ENCODE measurements at regions not wholly inside any gene's neighbourhood (a gene's known extent, or its start where the extent isn't known, plus 50 kb on each side); places are given as distances from the start of the nearest gene placed in this dataset.
"Not testable (repeated sequence)": the region's sequence is repeated elsewhere in the genome, so short reads cannot be mapped to it uniquely, and the experiment has no call there.

DNA sequence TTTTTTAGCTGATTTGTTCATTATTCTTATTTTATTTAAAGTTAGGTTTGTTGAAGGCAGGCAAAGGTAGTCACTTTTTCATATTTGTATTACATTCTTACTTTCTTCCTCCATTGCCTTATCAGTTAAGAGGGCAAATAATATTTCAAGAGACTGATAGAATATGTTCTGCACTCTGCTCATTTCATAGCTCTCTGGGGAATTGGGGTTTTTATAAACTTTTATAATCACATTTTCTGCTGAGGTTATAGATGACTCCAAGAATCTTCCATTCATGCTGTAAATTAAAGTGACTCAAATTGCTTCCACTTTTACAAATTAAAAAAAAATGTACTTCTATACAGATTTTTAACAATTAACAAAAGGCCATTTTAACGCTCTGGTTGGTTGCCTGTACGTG, 142.9 kb upstream of the PLGLB2 start:
- H3K36me3 ChIP-seq (replicated peaks in 1 of 2; ENCODE audit: control extremely low read depth in 1 of 2, control insufficient read depth in 1 of 2, extremely low read depth in 1 of 2, insufficient read depth in 2 of 2, low read length in 1 of 2); DNase-seq; H2AFZ ChIP-seq (ENCODE audit: insufficient read depth, low read depth, low read length, poor library complexity, severe bottlenecking); H3K9me3 ChIP-seq (ENCODE audit: control extremely low read depth in 1 of 3, control insufficient read depth in 2 of 3, insufficient read depth in 1 of 3, low read length in 2 of 3); POLR2A ChIA-PET; H3K4me3 Mint-ChIP-seq; intact Hi-C loops (cut with micrococcal nuclease); CTCF ChIA-PET; H3K27ac ChIP-seq (ENCODE audit: low read length in 2 of 2); H3K79me2 ChIP-seq (ENCODE audit: control insufficient read depth, insufficient read depth, low read length); H3K9me3 Mint-ChIP-seq (ENCODE audit: insufficient read depth); H3K4me1 Mint-ChIP-seq; H3K27me3 ChIP-seq (replicated peaks in 1 of 4; ENCODE audit: control extremely low read depth in 1 of 4, control insufficient read depth in 3 of 4, insufficient read depth in 4 of 4, low read length in 3 of 4); H3K9ac ChIP-seq (ENCODE audit: low read length); H3K4me3 ChIP-seq (ENCODE audit: control extremely low read depth in 1 of 5, extremely low read depth in 1 of 5, insufficient read depth in 1 of 5, low read depth in 2 of 5, low read length in 4 of 5); H3K27me3 Mint-ChIP-seq; H3K27ac Mint-ChIP-seq; H4K20me1 ChIP-seq (ENCODE audit: control insufficient read depth, insufficient read depth, low read length, poor library complexity, severe bottlenecking); H3K4me1 ChIP-seq (ENCODE audit: control insufficient read depth in 2 of 2, insufficient read depth in 2 of 2, low read length in 2 of 2); H3K4me2 ChIP-seq (replicated peaks; ENCODE audit: low read depth, low read length, poor library complexity, severe bottlenecking): not testable (repeated sequence)
- WGBS (ENCODE audit: insufficient coverage), result no CpG with 5 or more reads among the region's 2 CpGs
- ATAC-seq (ENCODE audit: low read depth), result peak; percentile 24

DNA sequence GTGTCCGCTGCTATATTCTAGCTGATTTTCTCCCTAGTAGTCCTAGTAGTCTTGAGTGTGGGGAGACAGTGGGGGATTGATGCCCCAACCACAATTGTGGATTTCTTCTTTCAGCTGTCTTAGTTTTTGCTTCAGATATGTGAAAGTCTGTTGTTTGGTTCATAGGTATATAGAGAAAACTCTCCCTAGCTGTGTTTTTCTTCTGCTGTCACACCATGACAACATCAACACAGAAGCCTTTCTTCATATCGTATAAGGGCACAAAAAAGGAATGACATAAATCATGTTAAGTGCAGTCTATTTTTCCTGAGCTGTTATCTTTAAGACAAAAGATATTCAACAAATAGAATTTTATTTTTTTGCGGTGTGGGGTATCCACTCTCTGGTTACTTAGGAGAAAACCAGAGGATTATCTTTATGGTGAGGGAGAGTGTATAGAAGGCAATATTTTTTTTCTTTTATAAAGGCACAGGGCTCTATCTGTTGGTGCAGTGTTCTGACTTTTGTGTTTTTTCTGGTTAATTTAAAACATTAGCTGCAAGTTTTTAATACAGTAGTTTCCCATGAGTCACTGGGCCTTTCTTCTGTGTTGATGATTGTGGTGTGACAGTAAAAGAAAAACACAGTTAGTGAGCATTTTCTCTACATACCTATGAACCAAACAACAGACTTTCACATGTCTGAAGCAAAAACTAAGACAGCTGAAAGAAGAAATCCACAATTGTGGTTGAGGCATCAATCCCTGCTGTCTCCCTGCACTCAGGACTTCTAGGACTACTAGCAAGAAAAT, 139.3 kb upstream of the PLGLB2 start:
- H3K4me1 Mint-ChIP-seq; H3K36me3 ChIP-seq (replicated peaks in 1 of 2; ENCODE audit: control extremely low read depth in 1 of 2, control insufficient read depth in 1 of 2, extremely low read depth in 1 of 2, insufficient read depth in 2 of 2, low read length in 1 of 2); H2AFZ ChIP-seq (ENCODE audit: insufficient read depth, low read depth, low read length, poor library complexity, severe bottlenecking); H3K4me2 ChIP-seq (replicated peaks; ENCODE audit: low read depth, low read length, poor library complexity, severe bottlenecking); H3K9ac ChIP-seq (ENCODE audit: low read length); intact Hi-C loops (cut with micrococcal nuclease); H4K20me1 ChIP-seq (ENCODE audit: control insufficient read depth, insufficient read depth, low read length, poor library complexity, severe bottlenecking); H3K27ac ChIP-seq (ENCODE audit: low read length in 2 of 2); H3K9me3 Mint-ChIP-seq (ENCODE audit: insufficient read depth); H3K4me3 Mint-ChIP-seq; H3K9me3 ChIP-seq (ENCODE audit: control extremely low read depth in 1 of 3, control insufficient read depth in 2 of 3, insufficient read depth in 1 of 3, low read length in 2 of 3); H3K4me1 ChIP-seq (ENCODE audit: control insufficient read depth in 2 of 2, insufficient read depth in 2 of 2, low read length in 2 of 2); ATAC-seq (ENCODE audit: low read depth); CTCF ChIA-PET; H3K27me3 Mint-ChIP-seq; H3K4me3 ChIP-seq (ENCODE audit: control extremely low read depth in 1 of 5, extremely low read depth in 1 of 5, insufficient read depth in 1 of 5, low read depth in 2 of 5, low read length in 4 of 5); H3K27ac Mint-ChIP-seq; DNase-seq; POLR2A ChIA-PET; H3K27me3 ChIP-seq (replicated peaks in 1 of 4; ENCODE audit: control extremely low read depth in 1 of 4, control insufficient read depth in 3 of 4, insufficient read depth in 4 of 4, low read length in 3 of 4); H3K79me2 ChIP-seq (ENCODE audit: control insufficient read depth, insufficient read depth, low read length): not testable (repeated sequence)
- WGBS (ENCODE audit: insufficient coverage), result no CpG with 5 or more reads among the region's 3 CpGs

DNA sequence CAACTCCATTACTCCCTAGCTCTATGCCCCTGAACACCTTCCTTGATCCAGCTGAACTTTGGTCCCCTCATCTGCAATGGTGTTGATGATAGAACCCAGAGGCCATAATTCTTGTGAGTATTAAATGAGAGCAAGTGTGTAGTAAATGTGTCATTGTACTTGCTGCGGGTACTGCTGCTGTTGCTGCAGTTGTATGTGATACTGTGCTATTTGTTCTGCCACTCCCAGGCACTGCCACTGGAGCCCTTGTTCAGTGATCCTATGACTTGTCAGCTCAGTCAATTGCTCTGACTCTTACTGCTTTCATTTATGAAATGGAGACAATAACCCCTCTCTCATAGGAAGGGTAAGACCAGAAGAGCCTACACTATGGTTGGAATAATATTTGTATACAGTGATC, 136.9 kb upstream of the PLGLB2 start:
- H3K4me3 Mint-ChIP-seq; CTCF ChIA-PET; H3K4me1 ChIP-seq (ENCODE audit: control insufficient read depth in 2 of 2, insufficient read depth in 2 of 2, low read length in 2 of 2); POLR2A ChIA-PET; H3K36me3 ChIP-seq (replicated peaks in 1 of 2; ENCODE audit: control extremely low read depth in 1 of 2, control insufficient read depth in 1 of 2, extremely low read depth in 1 of 2, insufficient read depth in 2 of 2, low read length in 1 of 2); H2AFZ ChIP-seq (ENCODE audit: insufficient read depth, low read depth, low read length, poor library complexity, severe bottlenecking); ATAC-seq (ENCODE audit: low read depth); H3K4me3 ChIP-seq (ENCODE audit: control extremely low read depth in 1 of 5, extremely low read depth in 1 of 5, insufficient read depth in 1 of 5, low read depth in 2 of 5, low read length in 4 of 5); H3K4me2 ChIP-seq (replicated peaks; ENCODE audit: low read depth, low read length, poor library complexity, severe bottlenecking); H3K27me3 ChIP-seq (replicated peaks in 1 of 4; ENCODE audit: control extremely low read depth in 1 of 4, control insufficient read depth in 3 of 4, insufficient read depth in 4 of 4, low read length in 3 of 4); H3K9me3 Mint-ChIP-seq (ENCODE audit: insufficient read depth); H3K9me3 ChIP-seq (ENCODE audit: control extremely low read depth in 1 of 3, control insufficient read depth in 2 of 3, insufficient read depth in 1 of 3, low read length in 2 of 3); H3K79me2 ChIP-seq (ENCODE audit: control insufficient read depth, insufficient read depth, low read length); H3K27ac ChIP-seq (ENCODE audit: low read length in 2 of 2); H3K27ac Mint-ChIP-seq; H3K4me1 Mint-ChIP-seq; H3K9ac ChIP-seq (ENCODE audit: low read length); H3K27me3 Mint-ChIP-seq; H4K20me1 ChIP-seq (ENCODE audit: control insufficient read depth, insufficient read depth, low read length, poor library complexity, severe bottlenecking); intact Hi-C loops (cut with micrococcal nuclease); DNase-seq: not testable (repeated sequence)
- WGBS (ENCODE audit: insufficient coverage), result no CpG with 5 or more reads among the region's 1 CpG

DNA sequence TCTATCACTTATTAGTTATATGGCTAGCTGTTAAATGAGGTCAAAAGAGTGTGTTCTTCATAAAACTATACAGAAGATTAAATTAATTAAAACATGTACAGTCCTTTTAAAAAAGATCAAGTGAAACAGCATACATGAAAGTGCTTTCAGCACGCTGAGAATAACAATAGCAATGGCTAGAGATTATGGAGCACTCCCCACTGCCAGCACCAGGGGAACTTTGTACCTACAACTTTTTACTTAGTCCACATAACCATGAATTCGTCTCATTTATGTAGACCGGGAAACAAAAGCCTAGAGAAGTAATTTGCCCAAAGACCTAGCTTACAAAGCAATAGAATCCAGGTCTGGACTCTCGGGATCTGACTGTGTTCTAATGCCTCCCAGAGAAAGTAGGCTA, 136.5 kb upstream of the PLGLB2 start:
- ATAC-seq (ENCODE audit: low read depth); H4K20me1 ChIP-seq (ENCODE audit: control insufficient read depth, insufficient read depth, low read length, poor library complexity, severe bottlenecking); H3K4me1 Mint-ChIP-seq; H3K27ac Mint-ChIP-seq; POLR2A ChIA-PET; H3K36me3 ChIP-seq (replicated peaks in 1 of 2; ENCODE audit: control extremely low read depth in 1 of 2, control insufficient read depth in 1 of 2, extremely low read depth in 1 of 2, insufficient read depth in 2 of 2, low read length in 1 of 2); H3K4me2 ChIP-seq (replicated peaks; ENCODE audit: low read depth, low read length, poor library complexity, severe bottlenecking); H3K9me3 ChIP-seq (ENCODE audit: control extremely low read depth in 1 of 3, control insufficient read depth in 2 of 3, insufficient read depth in 1 of 3, low read length in 2 of 3); DNase-seq; H3K27me3 Mint-ChIP-seq; H3K4me3 ChIP-seq (ENCODE audit: control extremely low read depth in 1 of 5, extremely low read depth in 1 of 5, insufficient read depth in 1 of 5, low read depth in 2 of 5, low read length in 4 of 5); H3K9me3 Mint-ChIP-seq (ENCODE audit: insufficient read depth); H3K79me2 ChIP-seq (ENCODE audit: control insufficient read depth, insufficient read depth, low read length); H3K4me3 Mint-ChIP-seq; H3K27me3 ChIP-seq (replicated peaks in 1 of 4; ENCODE audit: control extremely low read depth in 1 of 4, control insufficient read depth in 3 of 4, insufficient read depth in 4 of 4, low read length in 3 of 4); H3K4me1 ChIP-seq (ENCODE audit: control insufficient read depth in 2 of 2, insufficient read depth in 2 of 2, low read length in 2 of 2); intact Hi-C loops (cut with micrococcal nuclease); H3K9ac ChIP-seq (ENCODE audit: low read length); CTCF ChIA-PET; H2AFZ ChIP-seq (ENCODE audit: insufficient read depth, low read depth, low read length, poor library complexity, severe bottlenecking); H3K27ac ChIP-seq (ENCODE audit: low read length in 2 of 2): not testable (repeated sequence)
- WGBS (ENCODE audit: insufficient coverage), result no CpG with 5 or more reads among the region's 4 CpGs
